WTC11 (cell line): ENCODE measurements at regions not wholly inside any gene's neighbourhood (a gene's known extent, or its start where the extent isn't known, plus 50 kb on each side); places are given as distances from the start of the nearest gene placed in this dataset.

ENCODE experiments used
- ATAC-seq: fragments of 200-7000 bp; cut with Tn5 transposase; 2 replicates; pipeline ENCODE4 v1.10.0; 2021; ENCODE audit warnings: mild to moderate bottlenecking, moderate library complexity
- CTCF ChIA-PET: fragments of 300-600 bp; sonication (Branson Sonifier 250); formaldehyde crosslinking; loops from one replicate; lab custom pipeline; 2021; ENCODE audit warnings: antibody characterized with exemption; lab: Charles Lee
- POLR2A ChIA-PET: fragments of 350-600 bp; sonication (Branson Sonifier 250); formaldehyde crosslinking; loops from one replicate; lab custom pipeline; 2021; ENCODE audit warnings: antibody characterized with exemption; lab: Charles Lee
- DNase-seq: peaks from one replicate; pipeline ENCODE4 v3.0.0; 2021; ENCODE audit warnings: low spot score
- H3K27ac Mint-ChIP-seq: 2 replicates; pipeline ENCODE4 v1.8.0; 2021; ENCODE audit warnings: mixed read lengths
- H3K27me3 Mint-ChIP-seq: 2 replicates; pipeline ENCODE4 v1.8.0; 2021; ENCODE audit warnings: low read depth, mild to moderate bottlenecking, moderate library complexity, mixed read lengths
- H3K36me3 Mint-ChIP-seq: 2 replicates; pipeline ENCODE4 v1.8.0; 2021; ENCODE audit warnings: mixed read lengths
- H3K4me1 Mint-ChIP-seq: 2 replicates; pipeline ENCODE4 v1.8.0; 2022; ENCODE audit warnings: mixed read lengths
- H3K4me3 Mint-ChIP-seq: 2 replicates; pipeline ENCODE4 v1.8.0; 2021; ENCODE audit warnings: mild to moderate bottlenecking, moderate library complexity, mixed read lengths
- H3K9me3 Mint-ChIP-seq: 2 replicates; pipeline ENCODE4 v1.8.0; 2021; ENCODE audit warnings: mixed read lengths
- CBFB ChIP-seq: sonication (generic); formaldehyde crosslinking; IDR thresholded peaks from 2 replicates; pipeline ENCODE4 v1.8.1; 2022; ENCODE audit warnings: mild to moderate bottlenecking, low read depth, missing genetic modification reagents
- ETV6 ChIP-seq: sonication (generic); formaldehyde crosslinking; IDR thresholded peaks from 2 replicates; pipeline ENCODE4 v1.8.1; 2022; ENCODE audit warnings: mild to moderate bottlenecking, missing genetic modification reagents
- JUN ChIP-seq: sonication (generic); formaldehyde crosslinking; IDR thresholded peaks from 2 replicates; pipeline ENCODE4 v1.8.0; 2023; ENCODE audit warnings: mild to moderate bottlenecking, missing genetic modification reagents
- KAT7 ChIP-seq: sonication (generic); formaldehyde crosslinking; IDR thresholded peaks from 2 replicates; pipeline ENCODE4 v1.8.1; 2023; ENCODE audit warnings: missing genetic modification reagents, mild to moderate bottlenecking, borderline replicate concordance
- NFYB ChIP-seq: sonication (generic); formaldehyde crosslinking; conservative IDR thresholded peaks from 2 replicates; pipeline ENCODE4 v1.8.0; 2022; ENCODE audit warnings: low read depth, missing genetic modification reagents
- NR1H2 ChIP-seq: sonication (generic); formaldehyde crosslinking; IDR thresholded peaks from 2 replicates; pipeline ENCODE4 v1.9.0; 2021; ENCODE audit warnings: mild to moderate bottlenecking, moderate library complexity, missing genetic modification reagents
- NR2C2 ChIP-seq: sonication (generic); formaldehyde crosslinking; IDR thresholded peaks from 2 replicates; pipeline ENCODE4 v1.8.0; 2022; ENCODE audit warnings: mild to moderate bottlenecking, missing genetic modification reagents
- NR3C1 ChIP-seq: sonication (generic); formaldehyde crosslinking; conservative IDR thresholded peaks from 2 replicates; pipeline ENCODE4 v1.8.1; 2023; ENCODE audit warnings: low read depth, mild to moderate bottlenecking, missing genetic modification reagents
- OVOL2 ChIP-seq: fragments of 250-450 bp; sonication (Bioruptor Pico); IDR thresholded peaks from 2 replicates; pipeline ENCODE4 v1.9.0; 2021; ENCODE audit warnings: mild to moderate bottlenecking, borderline replicate concordance
- PRRX2 ChIP-seq: fragments of 250-450 bp; sonication (Bioruptor Pico); IDR thresholded peaks from 2 replicates; pipeline ENCODE4 v1.8.0; 2021; ENCODE audit warnings: mild to moderate bottlenecking
- RELA ChIP-seq: sonication (generic); formaldehyde crosslinking; IDR thresholded peaks from 2 replicates; pipeline ENCODE4 v1.8.1; 2022; ENCODE audit warnings: missing genetic modification reagents, mild to moderate bottlenecking, borderline replicate concordance
- SMAD4 ChIP-seq: sonication (generic); formaldehyde crosslinking; IDR thresholded peaks from 2 replicates; pipeline ENCODE4 v1.8.0; 2022; ENCODE audit warnings: mild to moderate bottlenecking, missing genetic modification reagents
- SOX15 ChIP-seq: fragments of 250-450 bp; sonication (Bioruptor Pico); IDR thresholded peaks from 2 replicates; pipeline ENCODE4 v1.9.0; 2021; ENCODE audit warnings: mild to moderate bottlenecking
- TEAD4 ChIP-seq: sonication (generic); formaldehyde crosslinking; IDR thresholded peaks from 2 replicates; pipeline ENCODE4 v1.8.0; 2022; ENCODE audit warnings: mild to moderate bottlenecking, missing genetic modification reagents
- ZNF263 ChIP-seq: sonication (generic); formaldehyde crosslinking; IDR thresholded peaks from 2 replicates; pipeline ENCODE4 v1.8.1; 2022; ENCODE audit warnings: low read depth, mild to moderate bottlenecking, moderate library complexity, missing genetic modification reagents
- ZNF396 ChIP-seq: fragments of 250-450 bp; sonication (Bioruptor Pico); IDR thresholded peaks from 2 replicates; pipeline ENCODE4 v1.8.0; 2021; ENCODE audit warnings: mild to moderate bottlenecking, moderate library complexity, borderline replicate concordance
- ZNF423 ChIP-seq: fragments of 250-450 bp; sonication (Bioruptor Pico); IDR thresholded peaks from 2 replicates; pipeline ENCODE4 v2.1.2; 2022; ENCODE audit warnings: mild to moderate bottlenecking, moderate library complexity
- TF ChIP-seq, protein P1 (sequence below): fragments of 250-450 bp; sonication (Bioruptor Pico); IDR thresholded peaks from 2 replicates; pipeline ENCODE4 v1.9.0; 2021; ENCODE audit warnings: mild to moderate bottlenecking
- TF ChIP-seq, protein P2 (sequence below): fragments of 250-450 bp; sonication (Bioruptor Pico); IDR thresholded peaks from 2 replicates; pipeline ENCODE4 v2.1.2; 2022; ENCODE audit warnings: mild to moderate bottlenecking, moderate library complexity
- TF ChIP-seq, protein P3 (sequence below): sonication (generic); formaldehyde crosslinking; IDR thresholded peaks from 2 replicates; pipeline ENCODE4 v1.8.1; 2022; ENCODE audit warnings: mild to moderate bottlenecking, missing genetic modification reagents, moderate library complexity, borderline replicate concordance
- TF ChIP-seq, protein P4 (sequence below): sonication (generic); formaldehyde crosslinking; IDR thresholded peaks from 2 replicates; pipeline ENCODE4 v1.8.1; 2022; ENCODE audit warnings: low read depth, missing genetic modification reagents, borderline replicate concordance
- TF ChIP-seq, protein P5 (sequence below): sonication (generic); formaldehyde crosslinking; IDR thresholded peaks from 2 replicates; pipeline ENCODE4 v1.8.0; 2023; ENCODE audit warnings: missing genetic modification reagents
- TF ChIP-seq, protein P6 (sequence below): fragments of 250-450 bp; sonication (Bioruptor Pico); IDR thresholded peaks from 2 replicates; pipeline ENCODE4 v1.8.0; 2021; ENCODE audit warnings: mild to moderate bottlenecking
- TF ChIP-seq, protein P7 (sequence below): fragments of 250-450 bp; sonication (Bioruptor Pico); IDR thresholded peaks from 2 replicates; pipeline ENCODE4 v1.9.0; 2021; ENCODE audit warnings: mild to moderate bottlenecking
- TF ChIP-seq, protein P8 (sequence below): sonication (generic); formaldehyde crosslinking; IDR thresholded peaks from 2 replicates; pipeline ENCODE4 v1.8.1; 2023; ENCODE audit warnings: mild to moderate bottlenecking, missing genetic modification reagents

DNA sequence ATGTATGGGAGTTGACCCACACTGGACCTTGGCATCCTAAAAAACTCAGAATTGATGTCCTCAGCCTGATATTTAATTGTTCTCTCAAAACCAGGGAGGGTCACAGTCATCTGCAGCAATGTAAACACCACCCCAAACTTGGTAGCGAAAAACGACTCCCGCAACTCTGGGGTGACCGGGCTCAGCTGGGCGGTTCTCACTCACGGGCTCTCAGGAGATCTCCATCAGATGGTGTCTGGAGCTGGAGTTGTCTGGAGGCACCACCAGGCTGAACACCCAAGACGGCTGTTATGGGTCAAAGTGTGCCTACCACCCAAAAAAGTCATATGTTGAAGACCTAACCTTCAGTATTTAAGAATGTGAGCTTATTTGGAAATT, 50.9 kb upstream of the NXT1 start:
- CTCF ChIA-PET = no interaction called here

DNA sequence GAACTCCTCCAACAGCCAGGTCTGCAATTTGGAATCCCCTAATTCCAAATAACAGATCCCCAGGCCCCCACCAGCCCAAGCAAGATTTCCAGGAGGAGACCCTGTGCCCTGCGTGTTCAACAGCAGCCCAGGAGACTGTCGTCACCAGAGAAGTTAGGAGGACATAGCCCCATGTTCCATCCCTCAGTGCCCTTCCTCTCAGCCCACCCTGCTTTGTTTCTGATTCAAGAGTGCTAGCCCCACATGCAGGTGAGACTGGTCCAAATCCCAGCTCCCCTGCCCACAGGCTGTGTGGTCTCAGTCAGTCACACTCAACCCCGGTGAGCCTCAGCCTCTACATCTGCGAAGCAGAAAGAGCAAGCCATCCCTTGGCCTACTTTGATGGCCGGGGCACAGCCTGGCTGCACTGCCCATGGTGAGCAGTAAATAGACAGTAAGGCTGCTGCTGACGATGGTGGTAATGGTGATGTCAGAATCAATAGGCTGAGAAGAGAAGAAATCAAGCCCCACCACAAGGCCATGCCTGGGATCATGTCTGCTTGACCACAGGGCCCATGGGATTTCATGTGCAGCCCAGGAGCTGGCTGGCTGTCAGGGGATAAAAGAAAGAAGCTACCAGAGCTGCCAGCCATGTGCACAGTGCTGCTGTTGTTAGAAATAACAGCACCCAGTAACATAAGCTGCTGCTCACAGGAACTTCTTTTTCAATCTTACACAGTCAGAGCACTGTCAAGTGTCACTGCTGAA, 51.5 kb upstream of the NXT1 start:
- Mint-ChIP-seq H3K4me3 (no peak overlapping the region), H3K9me3 (peaks cover 21% of the 10 kb centered on the region), H3K4me1 (peaks cover 17% of the 10 kb centered on the region), H3K36me3 (no peaks in the 10 kb centered on the region), H3K27ac (no peak overlapping the region), H3K27me3 (no peaks in the 10 kb centered on the region; the same call in 1 of the 2 replicates)
- CTCF ChIA-PET = no interaction called here
- DNase-seq (no peak), ATAC-seq (no peak)
- TF ChIP-seq KAT7 (CRISPR knock-in tag) (no peak), ZNF423 (CRISPR knock-in tag) (no peak), ZNF396 (CRISPR knock-in tag) (no peak), NFYB (CRISPR knock-in tag) (no peak), PRRX2 (no peak), CBFB (CRISPR knock-in tag) (no peak), RELA (CRISPR knock-in tag) (no peak), TEAD4 (no peak), JUN (no peak)
- TF ChIP-seq, protein P1, sequence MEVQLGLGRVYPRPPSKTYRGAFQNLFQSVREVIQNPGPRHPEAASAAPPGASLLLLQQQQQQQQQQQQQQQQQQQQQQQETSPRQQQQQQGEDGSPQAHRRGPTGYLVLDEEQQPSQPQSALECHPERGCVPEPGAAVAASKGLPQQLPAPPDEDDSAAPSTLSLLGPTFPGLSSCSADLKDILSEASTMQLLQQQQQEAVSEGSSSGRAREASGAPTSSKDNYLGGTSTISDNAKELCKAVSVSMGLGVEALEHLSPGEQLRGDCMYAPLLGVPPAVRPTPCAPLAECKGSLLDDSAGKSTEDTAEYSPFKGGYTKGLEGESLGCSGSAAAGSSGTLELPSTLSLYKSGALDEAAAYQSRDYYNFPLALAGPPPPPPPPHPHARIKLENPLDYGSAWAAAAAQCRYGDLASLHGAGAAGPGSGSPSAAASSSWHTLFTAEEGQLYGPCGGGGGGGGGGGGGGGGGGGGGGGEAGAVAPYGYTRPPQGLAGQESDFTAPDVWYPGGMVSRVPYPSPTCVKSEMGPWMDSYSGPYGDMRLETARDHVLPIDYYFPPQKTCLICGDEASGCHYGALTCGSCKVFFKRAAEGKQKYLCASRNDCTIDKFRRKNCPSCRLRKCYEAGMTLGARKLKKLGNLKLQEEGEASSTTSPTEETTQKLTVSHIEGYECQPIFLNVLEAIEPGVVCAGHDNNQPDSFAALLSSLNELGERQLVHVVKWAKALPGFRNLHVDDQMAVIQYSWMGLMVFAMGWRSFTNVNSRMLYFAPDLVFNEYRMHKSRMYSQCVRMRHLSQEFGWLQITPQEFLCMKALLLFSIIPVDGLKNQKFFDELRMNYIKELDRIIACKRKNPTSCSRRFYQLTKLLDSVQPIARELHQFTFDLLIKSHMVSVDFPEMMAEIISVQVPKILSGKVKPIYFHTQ (CRISPR knock-in tag) = no peak
- TF ChIP-seq, protein P2, sequence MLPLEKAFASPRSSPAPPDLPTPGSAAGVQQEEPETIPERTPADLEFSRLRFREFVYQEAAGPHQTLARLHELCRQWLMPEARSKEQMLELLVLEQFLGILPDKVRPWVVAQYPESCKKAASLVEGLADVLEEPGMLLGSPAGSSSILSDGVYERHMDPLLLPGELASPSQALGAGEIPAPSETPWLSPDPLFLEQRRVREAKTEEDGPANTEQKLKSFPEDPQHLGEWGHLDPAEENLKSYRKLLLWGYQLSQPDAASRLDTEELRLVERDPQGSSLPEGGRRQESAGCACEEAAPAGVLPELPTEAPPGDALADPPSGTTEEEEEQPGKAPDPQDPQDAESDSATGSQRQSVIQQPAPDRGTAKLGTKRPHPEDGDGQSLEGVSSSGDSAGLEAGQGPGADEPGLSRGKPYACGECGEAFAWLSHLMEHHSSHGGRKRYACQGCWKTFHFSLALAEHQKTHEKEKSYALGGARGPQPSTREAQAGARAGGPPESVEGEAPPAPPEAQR (CRISPR knock-in tag) = no peak
- TF ChIP-seq, protein P3, sequence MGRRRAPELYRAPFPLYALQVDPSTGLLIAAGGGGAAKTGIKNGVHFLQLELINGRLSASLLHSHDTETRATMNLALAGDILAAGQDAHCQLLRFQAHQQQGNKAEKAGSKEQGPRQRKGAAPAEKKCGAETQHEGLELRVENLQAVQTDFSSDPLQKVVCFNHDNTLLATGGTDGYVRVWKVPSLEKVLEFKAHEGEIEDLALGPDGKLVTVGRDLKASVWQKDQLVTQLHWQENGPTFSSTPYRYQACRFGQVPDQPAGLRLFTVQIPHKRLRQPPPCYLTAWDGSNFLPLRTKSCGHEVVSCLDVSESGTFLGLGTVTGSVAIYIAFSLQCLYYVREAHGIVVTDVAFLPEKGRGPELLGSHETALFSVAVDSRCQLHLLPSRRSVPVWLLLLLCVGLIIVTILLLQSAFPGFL (CRISPR knock-in tag) = no peak
- TF ChIP-seq, protein P4, sequence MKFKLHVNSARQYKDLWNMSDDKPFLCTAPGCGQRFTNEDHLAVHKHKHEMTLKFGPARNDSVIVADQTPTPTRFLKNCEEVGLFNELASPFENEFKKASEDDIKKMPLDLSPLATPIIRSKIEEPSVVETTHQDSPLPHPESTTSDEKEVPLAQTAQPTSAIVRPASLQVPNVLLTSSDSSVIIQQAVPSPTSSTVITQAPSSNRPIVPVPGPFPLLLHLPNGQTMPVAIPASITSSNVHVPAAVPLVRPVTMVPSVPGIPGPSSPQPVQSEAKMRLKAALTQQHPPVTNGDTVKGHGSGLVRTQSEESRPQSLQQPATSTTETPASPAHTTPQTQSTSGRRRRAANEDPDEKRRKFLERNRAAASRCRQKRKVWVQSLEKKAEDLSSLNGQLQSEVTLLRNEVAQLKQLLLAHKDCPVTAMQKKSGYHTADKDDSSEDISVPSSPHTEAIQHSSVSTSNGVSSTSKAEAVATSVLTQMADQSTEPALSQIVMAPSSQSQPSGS (CRISPR knock-in tag) = no peak
- TF ChIP-seq, protein P5, sequence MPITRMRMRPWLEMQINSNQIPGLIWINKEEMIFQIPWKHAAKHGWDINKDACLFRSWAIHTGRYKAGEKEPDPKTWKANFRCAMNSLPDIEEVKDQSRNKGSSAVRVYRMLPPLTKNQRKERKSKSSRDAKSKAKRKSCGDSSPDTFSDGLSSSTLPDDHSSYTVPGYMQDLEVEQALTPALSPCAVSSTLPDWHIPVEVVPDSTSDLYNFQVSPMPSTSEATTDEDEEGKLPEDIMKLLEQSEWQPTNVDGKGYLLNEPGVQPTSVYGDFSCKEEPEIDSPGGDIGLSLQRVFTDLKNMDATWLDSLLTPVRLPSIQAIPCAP (CRISPR knock-in tag) = no peak
- TF ChIP-seq, all 79 proteins: peak for 0
- POLR2A ChIA-PET = no interaction called here

More for the DNA sequence above, 50.9 kb upstream of the NXT1 start:
- ATAC-seq (no peak), DNase-seq (no peak)
- Mint-ChIP-seq H3K4me3 (no peak overlapping the region), H3K9me3 (peaks cover 21% of the 10 kb centered on the region), H3K4me1 (peaks cover 17% of the 10 kb centered on the region), H3K27ac (no peak overlapping the region), H3K27me3 (no peaks in the 10 kb centered on the region; the same call in 1 of the 2 replicates), H3K36me3 (no peaks in the 10 kb centered on the region)
- TF ChIP-seq, protein P2 (CRISPR knock-in tag) = no peak
- no peak for TF ChIP-seq NR3C1 (CRISPR knock-in tag)
- TF ChIP-seq, protein P6, sequence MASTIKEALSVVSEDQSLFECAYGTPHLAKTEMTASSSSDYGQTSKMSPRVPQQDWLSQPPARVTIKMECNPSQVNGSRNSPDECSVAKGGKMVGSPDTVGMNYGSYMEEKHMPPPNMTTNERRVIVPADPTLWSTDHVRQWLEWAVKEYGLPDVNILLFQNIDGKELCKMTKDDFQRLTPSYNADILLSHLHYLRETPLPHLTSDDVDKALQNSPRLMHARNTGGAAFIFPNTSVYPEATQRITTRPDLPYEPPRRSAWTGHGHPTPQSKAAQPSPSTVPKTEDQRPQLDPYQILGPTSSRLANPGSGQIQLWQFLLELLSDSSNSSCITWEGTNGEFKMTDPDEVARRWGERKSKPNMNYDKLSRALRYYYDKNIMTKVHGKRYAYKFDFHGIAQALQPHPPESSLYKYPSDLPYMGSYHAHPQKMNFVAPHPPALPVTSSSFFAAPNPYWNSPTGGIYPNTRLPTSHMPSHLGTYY (CRISPR knock-in tag) = no peak
- no peak for TF ChIP-seq ZNF263
- TF ChIP-seq SMAD4 (CRISPR knock-in tag) = no peak
- TF ChIP-seq, protein P7, sequence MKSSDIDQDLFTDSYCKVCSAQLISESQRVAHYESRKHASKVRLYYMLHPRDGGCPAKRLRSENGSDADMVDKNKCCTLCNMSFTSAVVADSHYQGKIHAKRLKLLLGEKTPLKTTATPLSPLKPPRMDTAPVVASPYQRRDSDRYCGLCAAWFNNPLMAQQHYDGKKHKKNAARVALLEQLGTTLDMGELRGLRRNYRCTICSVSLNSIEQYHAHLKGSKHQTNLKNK (CRISPR knock-in tag) = no peak
- TF ChIP-seq NR1H2 (CRISPR knock-in tag) = no peak
- TF ChIP-seq OVOL2 (CRISPR knock-in tag) = no peak
- no peak for TF ChIP-seq ETV6 (CRISPR knock-in tag)
- TF ChIP-seq NFYB (CRISPR knock-in tag) = no peak
- no peak for TF ChIP-seq NR2C2
- TF ChIP-seq, protein P8, sequence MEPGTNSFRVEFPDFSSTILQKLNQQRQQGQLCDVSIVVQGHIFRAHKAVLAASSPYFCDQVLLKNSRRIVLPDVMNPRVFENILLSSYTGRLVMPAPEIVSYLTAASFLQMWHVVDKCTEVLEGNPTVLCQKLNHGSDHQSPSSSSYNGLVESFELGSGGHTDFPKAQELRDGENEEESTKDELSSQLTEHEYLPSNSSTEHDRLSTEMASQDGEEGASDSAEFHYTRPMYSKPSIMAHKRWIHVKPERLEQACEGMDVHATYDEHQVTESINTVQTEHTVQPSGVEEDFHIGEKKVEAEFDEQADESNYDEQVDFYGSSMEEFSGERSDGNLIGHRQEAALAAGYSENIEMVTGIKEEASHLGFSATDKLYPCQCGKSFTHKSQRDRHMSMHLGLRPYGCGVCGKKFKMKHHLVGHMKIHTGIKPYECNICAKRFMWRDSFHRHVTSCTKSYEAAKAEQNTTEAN (CRISPR knock-in tag) = no peak
- no peak for TF ChIP-seq SOX15 (CRISPR knock-in tag)
- POLR2A ChIA-PET = no interaction called here
